Thyroid gland (tissue), 4 donors: ENCODE measurements at regions not wholly inside any gene's neighbourhood (a gene's known extent, or its start where the extent isn't known, plus 50 kb on each side); places are given as distances from the start of the nearest gene placed in this dataset.

Experiments
- POLR2A ChIP-seq, 2 donors: fragments of 450-650 bp; IDR thresholded peaks; one replicate each; pipeline ENCODE4 v1.6.1; 2017; ENCODE audit warnings: antibody characterized with exemption in 2 of 2, mild to moderate bottlenecking in 2 of 2, moderate library complexity in 1 of 2
- TF ChIP-seq, protein P1 (sequence below), 6 experiments: fragments of 200-600 bp in 3 of 6; fragments of 450-650 bp in 3 of 6; sonication (generic) in 3 of 6; IDR thresholded peaks; one replicate each; pipeline ENCODE4 v1.5.1; 2016 to 2019; ENCODE audit warnings: antibody characterized with exemption in 6 of 6, mild to moderate bottlenecking in 2 of 6, inconsistent platforms in 1 of 6, moderate library complexity in 1 of 6

DNA sequence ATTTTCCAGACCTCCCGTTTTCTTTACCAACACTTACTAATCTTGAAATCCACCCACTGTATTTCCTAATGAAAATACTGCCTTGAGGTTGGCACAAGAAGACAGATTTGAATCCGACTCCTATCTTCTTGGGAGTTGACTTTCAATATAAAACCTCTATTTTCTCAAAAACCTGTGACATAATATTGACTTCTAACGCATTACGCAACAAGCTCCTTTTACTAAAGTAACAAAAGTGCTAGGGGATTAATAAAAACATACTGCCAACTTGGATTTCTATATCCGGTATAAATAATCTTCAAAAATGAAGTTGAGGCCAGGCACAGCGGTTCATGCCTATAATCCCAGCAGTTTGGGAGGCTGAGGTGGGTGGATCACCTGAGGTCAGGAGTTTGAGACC, 382.0 kb downstream of the PREX1 start:
- TF ChIP-seq, protein P1, sequence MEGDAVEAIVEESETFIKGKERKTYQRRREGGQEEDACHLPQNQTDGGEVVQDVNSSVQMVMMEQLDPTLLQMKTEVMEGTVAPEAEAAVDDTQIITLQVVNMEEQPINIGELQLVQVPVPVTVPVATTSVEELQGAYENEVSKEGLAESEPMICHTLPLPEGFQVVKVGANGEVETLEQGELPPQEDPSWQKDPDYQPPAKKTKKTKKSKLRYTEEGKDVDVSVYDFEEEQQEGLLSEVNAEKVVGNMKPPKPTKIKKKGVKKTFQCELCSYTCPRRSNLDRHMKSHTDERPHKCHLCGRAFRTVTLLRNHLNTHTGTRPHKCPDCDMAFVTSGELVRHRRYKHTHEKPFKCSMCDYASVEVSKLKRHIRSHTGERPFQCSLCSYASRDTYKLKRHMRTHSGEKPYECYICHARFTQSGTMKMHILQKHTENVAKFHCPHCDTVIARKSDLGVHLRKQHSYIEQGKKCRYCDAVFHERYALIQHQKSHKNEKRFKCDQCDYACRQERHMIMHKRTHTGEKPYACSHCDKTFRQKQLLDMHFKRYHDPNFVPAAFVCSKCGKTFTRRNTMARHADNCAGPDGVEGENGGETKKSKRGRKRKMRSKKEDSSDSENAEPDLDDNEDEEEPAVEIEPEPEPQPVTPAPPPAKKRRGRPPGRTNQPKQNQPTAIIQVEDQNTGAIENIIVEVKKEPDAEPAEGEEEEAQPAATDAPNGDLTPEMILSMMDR (IDR thresholded peaks at IDR 0.05): no peak
- no peak for TF ChIP-seq POLR2A (IDR thresholded peaks at IDR 0.05)
